AG09309 (cell line): ENCODE measurements at regions not wholly inside any gene's neighbourhood (a gene's known extent, or its start where the extent isn't known, plus 50 kb on each side); places are given as distances from the start of the nearest gene placed in this dataset.
A peak's percentile ranks its signal among the peaks of the same experiment; 100 is the strongest.

Source experiments
- DNase-seq: peaks from one replicate; pipeline ENCODE4 v3.0.0-alpha.2; 2010; ENCODE audit warnings: low read depth
- H3K4me3 ChIP-seq: 2 replicates; pipeline ENCODE4 v1.5.1; 2011; ENCODE audit warnings: mild to moderate bottlenecking, low read depth, low read length, moderate library complexity; ENCODE audit not compliant: control insufficient read depth
- TF ChIP-seq, protein P1 (sequence below): IDR thresholded peaks from 2 replicates; pipeline ENCODE4 v1.5.1; 2011; ENCODE audit warnings: mild to moderate bottlenecking, low read depth, low read length, inconsistent platforms; ENCODE audit not compliant: insufficient read depth, control insufficient read depth; ENCODE audit errors: missing control alignments

- DNase-seq = no peak
- H3K4me3 ChIP-seq = no peak overlapping the region
- TF ChIP-seq, protein P1, sequence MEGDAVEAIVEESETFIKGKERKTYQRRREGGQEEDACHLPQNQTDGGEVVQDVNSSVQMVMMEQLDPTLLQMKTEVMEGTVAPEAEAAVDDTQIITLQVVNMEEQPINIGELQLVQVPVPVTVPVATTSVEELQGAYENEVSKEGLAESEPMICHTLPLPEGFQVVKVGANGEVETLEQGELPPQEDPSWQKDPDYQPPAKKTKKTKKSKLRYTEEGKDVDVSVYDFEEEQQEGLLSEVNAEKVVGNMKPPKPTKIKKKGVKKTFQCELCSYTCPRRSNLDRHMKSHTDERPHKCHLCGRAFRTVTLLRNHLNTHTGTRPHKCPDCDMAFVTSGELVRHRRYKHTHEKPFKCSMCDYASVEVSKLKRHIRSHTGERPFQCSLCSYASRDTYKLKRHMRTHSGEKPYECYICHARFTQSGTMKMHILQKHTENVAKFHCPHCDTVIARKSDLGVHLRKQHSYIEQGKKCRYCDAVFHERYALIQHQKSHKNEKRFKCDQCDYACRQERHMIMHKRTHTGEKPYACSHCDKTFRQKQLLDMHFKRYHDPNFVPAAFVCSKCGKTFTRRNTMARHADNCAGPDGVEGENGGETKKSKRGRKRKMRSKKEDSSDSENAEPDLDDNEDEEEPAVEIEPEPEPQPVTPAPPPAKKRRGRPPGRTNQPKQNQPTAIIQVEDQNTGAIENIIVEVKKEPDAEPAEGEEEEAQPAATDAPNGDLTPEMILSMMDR = no peak
Observed at GRCh38 chr4:187071946-187072600, 348.4 kb upstream of the FAT1 start.

- no peak overlapping the region for H3K4me3 ChIP-seq
- TF ChIP-seq, protein P1 = no peak
- no peak for DNase-seq
Observed at GRCh38 chr4:187073820-187074219, 350.2 kb upstream of the FAT1 start.

DNA sequence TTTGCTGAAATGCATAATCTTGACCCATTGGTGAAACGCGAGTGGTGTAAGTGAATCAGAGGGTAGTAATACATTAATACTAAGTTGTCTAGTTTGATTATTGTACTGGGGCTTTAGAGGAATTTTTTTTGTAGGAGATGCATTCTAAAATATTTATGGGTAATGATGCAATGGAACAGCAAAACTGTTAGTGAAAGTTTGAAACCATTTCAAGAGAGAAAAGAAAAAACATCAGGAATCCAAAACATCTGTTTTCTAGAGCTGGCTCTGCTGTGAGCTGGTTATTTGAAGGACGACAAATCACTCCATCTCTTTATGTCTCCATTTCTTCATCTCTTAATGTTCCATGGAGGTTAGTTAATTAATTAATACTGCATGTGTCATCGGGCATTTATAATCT lies 351.9 kb upstream of the FAT1 start:
- peak; percentile 25 for DNase-seq
- no peak overlapping the region for H3K4me3 ChIP-seq
- TF ChIP-seq, protein P1 = no peak

DNA sequence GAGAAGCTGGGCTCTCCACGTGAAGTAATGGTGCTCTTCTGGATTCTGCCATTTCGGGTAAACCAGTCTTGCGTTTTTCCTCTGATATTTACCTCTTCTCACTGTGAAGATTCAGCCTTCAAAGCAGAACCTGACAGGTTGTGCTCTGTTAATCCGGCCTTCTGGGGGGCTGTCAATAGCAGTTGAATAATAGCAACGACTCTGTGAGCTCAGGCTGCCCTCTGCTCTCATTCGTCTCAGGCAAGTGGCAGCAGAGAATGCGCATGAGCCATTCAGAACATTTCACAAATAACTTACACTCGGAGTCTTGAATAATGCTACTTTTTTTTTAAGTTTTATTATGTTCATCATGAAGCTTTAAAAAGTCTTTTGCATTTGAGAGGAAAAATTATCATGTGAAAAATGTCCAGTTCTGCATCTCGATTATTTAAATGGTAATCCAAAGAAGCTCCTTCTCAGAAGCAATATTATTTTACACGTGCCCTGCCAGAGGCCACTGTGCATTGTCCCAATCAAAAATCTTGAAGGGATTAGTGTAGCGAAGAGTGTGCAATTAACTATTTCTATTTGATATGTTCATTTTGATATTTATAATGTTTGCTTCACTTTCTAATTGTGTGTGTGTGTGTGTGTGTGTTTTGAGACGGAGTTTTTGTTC lies 354.2 kb upstream of the FAT1 start:
- H3K4me3 ChIP-seq = no peak overlapping the region
- TF ChIP-seq, protein P1 = no peak
- DNase-seq = no peak

DNA sequence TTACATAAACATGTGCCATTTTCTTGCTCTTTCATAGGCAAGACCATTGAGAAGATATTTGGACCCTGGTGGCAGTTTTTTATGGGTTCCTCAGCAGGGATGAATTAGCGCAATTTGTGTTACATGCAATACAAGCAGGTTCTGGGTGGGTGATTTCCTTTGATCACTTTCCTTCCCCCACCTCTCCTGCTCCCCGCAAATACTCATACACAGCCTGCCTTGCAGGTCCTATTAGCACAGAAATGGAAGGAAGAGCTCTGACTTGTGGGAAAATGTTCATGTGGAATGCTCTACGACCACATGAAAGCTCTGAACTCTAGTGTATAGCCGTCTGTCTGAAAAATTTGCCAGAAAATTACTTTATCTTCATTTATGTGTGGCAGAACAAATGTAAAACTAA lies 361.0 kb upstream of the FAT1 start:
- TF ChIP-seq, protein P1 = no peak
- DNase-seq = no peak

DNA sequence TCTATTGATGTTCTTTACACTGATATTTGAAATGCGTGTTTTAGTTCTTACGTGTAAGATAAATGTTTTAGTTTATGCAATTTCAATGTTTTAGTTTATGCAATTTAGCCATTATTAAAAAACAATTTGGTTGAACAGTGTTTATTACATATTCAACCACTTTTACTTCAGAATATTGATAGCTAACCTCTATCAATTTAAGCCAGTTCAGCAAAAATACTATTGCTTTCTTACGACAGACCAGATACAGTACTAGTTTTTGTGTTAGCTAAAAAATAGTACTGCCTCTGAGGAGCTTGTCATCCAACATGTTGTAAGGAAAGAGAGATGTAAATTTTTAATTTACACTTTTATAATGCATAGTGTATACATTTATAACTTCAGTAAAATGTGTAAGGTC lies 361.7 kb upstream of the FAT1 start:
- no peak for DNase-seq
- no peak overlapping the region for H3K4me3 ChIP-seq
- TF ChIP-seq, protein P1 = no peak

More for the DNA sequence above, 361.0 kb upstream of the FAT1 start:
- H3K4me3 ChIP-seq = no peak overlapping the region
